GM21576 (cell line): ENCODE measurements at regions not wholly inside any gene's neighbourhood (a gene's known extent, or its start where the extent isn't known, plus 50 kb on each side); places are given as distances from the start of the nearest gene placed in this dataset.
A peak's percentile ranks its signal among the peaks of the same experiment; 100 is the strongest.

Experiments used
- ATAC-seq: cut with Tn5 transposase; IDR thresholded peaks from one replicate; pipeline ENCODE4 v1.9.1; 2021; ENCODE audit warnings: mild to moderate bottlenecking, moderate library complexity; ENCODE audit not compliant: unreplicated experiment

GRCh38 chr4:182973511-182973911, 56.3 kb upstream of the DCTD start:
- ATAC-seq, result no peak

- ATAC-seq, result no peak
Measured at GRCh38 chr4:182971702-182972101, 54.5 kb upstream of the DCTD start.

DNA sequence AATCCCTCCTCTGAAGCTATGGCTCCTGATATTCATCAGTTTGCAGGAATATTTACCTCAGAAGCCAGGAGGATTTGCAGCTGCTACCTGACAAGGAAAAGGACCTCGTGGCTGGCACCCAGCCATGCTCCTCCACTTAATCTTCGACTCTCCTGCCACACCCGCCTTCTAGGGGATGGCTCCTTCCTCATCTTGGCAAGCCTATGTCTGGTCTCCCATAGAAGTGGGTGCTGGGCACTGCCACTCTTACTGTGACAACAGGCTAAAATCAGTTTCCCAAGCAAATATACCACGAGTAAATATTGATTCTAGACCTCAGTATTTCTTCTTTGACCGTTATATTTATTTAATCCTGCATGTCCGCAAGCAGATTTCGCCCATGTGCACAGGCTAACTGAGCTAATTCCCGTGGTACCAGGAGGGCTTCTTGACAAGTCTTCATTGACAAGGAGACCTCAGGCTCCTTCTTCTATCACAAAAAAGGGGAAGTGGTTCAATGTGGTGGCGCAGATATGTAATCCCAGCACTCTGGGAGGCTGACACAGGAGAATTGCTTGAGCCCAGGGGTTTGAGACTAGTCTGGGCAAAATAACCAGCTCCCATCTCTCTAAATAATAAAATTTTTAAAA, 52.6 kb upstream of the DCTD start:
- ATAC-seq, result peak; percentile 61

DNA sequence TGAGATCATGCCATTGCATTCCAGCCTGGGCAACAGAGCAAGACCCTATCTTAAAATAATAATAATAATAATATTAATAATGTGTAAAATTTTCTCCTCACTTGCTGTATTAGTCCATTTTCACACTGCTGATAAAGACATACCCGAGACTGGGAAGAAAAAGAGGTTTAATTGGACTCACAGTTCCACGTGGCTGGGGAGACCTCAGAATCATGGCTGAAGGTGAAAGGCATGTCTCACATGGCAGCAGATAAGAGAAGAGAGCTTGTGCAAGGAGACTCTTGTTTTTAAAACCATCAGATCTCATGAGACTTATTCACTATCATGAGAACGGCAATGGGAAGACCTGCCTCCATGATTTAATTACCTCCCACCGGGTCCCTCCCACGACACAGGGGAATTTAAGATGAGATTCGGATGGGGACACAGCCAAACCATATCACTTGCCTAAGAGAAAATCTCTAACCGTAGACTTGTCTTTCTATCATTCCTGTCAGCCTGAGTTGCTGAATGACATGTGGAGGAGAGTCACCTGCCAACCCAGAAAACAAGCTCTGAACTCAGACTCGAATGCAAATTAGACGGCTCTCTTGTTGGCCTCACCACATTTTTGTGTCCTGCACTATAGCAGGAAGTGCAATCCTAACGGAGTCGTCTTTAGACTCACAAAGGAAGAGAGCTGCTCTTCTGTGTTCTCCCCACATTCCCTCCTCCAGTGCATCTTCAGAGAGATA, 51.9 kb upstream of the DCTD start:
- peak; percentile 57 for ATAC-seq

DNA sequence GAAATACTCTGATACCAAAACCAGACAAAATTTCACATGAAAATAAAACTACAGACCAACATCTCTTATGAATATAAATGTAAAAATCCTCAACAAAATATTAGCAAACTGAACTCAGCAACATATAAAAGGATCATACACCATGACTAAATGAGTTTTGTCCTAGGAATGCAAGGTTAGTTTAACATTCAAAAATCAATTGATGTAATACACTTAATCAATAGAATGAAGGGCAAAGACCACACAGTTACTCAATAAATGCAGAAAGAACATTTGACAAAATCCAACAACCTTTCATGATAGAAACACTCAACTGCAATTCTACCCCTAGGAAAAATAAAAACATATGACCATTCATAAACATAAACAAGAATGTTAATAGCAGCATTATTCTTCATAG, 50.2 kb upstream of the DCTD start:
- no peak for ATAC-seq
